ENCODE measurements at regions not wholly inside any gene's neighbourhood (a gene's known extent, or its start where the extent isn't known, plus 50 kb on each side); places are given as distances from the start of the nearest gene placed in this dataset.

DNA sequence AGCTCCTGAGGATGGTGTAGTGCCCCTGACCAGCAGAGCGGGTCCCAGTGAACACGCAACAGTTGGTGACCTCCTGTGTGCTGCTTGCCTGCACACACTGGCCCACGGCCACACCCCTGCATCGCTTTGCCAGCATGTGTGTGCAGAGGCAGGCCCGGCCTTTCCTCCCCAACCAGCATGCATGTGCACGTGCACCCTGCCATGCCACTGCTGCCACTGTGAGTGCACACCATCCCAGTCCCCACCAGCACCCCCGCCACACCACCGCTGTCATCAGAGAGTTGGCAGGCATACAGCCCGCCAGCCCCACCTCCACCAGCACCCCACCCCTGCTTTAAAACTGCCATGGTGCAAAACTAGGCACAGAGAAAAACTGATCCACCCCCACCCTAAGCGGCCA, 197.4 kb upstream of the SRD5A2 start:
- no peaks in the 10 kb centered on the region for H3K79me1 ChIP-seq (ENCODE audit: low read length)
- DNase-seq = no peak
- no peak overlapping the region for H3K9ac ChIP-seq (ENCODE audit: low read length)
- no CpG with 5 or more reads among the region's 10 CpGs for WGBS (ENCODE audit: extremely low coverage, insufficient coverage, insufficient read length)
- H3K23ac ChIP-seq (ENCODE audit: low read length) = no peak overlapping the region
- H3K36me3 ChIP-seq (ENCODE audit: control insufficient read depth in 1 of 2, insufficient read depth in 2 of 2, low read length in 2 of 2) = no peaks in the 10 kb centered on the region
- no peak overlapping the region for H3K4me2 ChIP-seq (ENCODE audit: low read length)
- H4K91ac ChIP-seq (ENCODE audit: low read depth, low read length) = no peak overlapping the region
- no peaks in the 10 kb centered on the region for H3K4me1 ChIP-seq (ENCODE audit: control insufficient read depth in 1 of 2, insufficient read depth in 2 of 2, low read length in 2 of 2)
- H3K18ac ChIP-seq (ENCODE audit: low read length) = no peak overlapping the region
- no peak overlapping the region for H2BK120ac ChIP-seq (ENCODE audit: insufficient read depth, low read length, poor library complexity)
- H3K9me3 ChIP-seq (ENCODE audit: insufficient read depth, low read depth, low read length) = peaks cover 8% of the 10 kb centered on the region
- no peaks in the 10 kb centered on the region for H3K27me3 ChIP-seq (ENCODE audit: insufficient read depth, low read length)
- H3K14ac ChIP-seq (ENCODE audit: low read length) = no peak overlapping the region
- H2BK12ac ChIP-seq (ENCODE audit: low read length) = no peak overlapping the region
- no peaks in the 10 kb centered on the region for H3K79me2 ChIP-seq (ENCODE audit: control insufficient read depth, insufficient read depth, low read length, poor library complexity)
- H2BK5ac ChIP-seq (ENCODE audit: low read depth, low read length, poor library complexity) = no peak overlapping the region
- no peak overlapping the region for H3K4me3 ChIP-seq (ENCODE audit: low read depth, low read length)
- H3K27ac ChIP-seq (ENCODE audit: low read depth, low read length) = no peak overlapping the region
- no peak overlapping the region for H2AFZ ChIP-seq (ENCODE audit: insufficient read depth, low read length, poor library complexity)
- no peak overlapping the region for H4K8ac ChIP-seq (ENCODE audit: low read depth, low read length)
- H3K4ac ChIP-seq (ENCODE audit: low read depth, low read length) = no peak overlapping the region
- H2AK5ac ChIP-seq (ENCODE audit: low read length) = no peak overlapping the region
- H4K12ac ChIP-seq (ENCODE audit: low read depth, low read length) = no peak overlapping the region

- no peak overlapping the region for H2BK5ac ChIP-seq (ENCODE audit: low read depth, low read length, poor library complexity)
- H2AK5ac ChIP-seq (ENCODE audit: low read length) = no peak overlapping the region
- H4K12ac ChIP-seq (ENCODE audit: low read depth, low read length) = no peak overlapping the region
- H3K27ac ChIP-seq (ENCODE audit: low read depth, low read length) = no peak overlapping the region
- no CpG with 5 or more reads among the region's 2 CpGs for WGBS (ENCODE audit: extremely low coverage, insufficient coverage, insufficient read length)
- no peak overlapping the region for H4K91ac ChIP-seq (ENCODE audit: low read depth, low read length)
- no peaks in the 10 kb centered on the region for H3K79me2 ChIP-seq (ENCODE audit: control insufficient read depth, insufficient read depth, low read length, poor library complexity)
- H4K8ac ChIP-seq (ENCODE audit: low read depth, low read length) = no peak overlapping the region
- no peak overlapping the region for H2BK120ac ChIP-seq (ENCODE audit: insufficient read depth, low read length, poor library complexity)
- no peak overlapping the region for H3K4me3 ChIP-seq (ENCODE audit: low read depth, low read length)
- no peak overlapping the region for H3K23ac ChIP-seq (ENCODE audit: low read length)
- H3K14ac ChIP-seq (ENCODE audit: low read length) = no peak overlapping the region
- H3K4ac ChIP-seq (ENCODE audit: low read depth, low read length) = no peak overlapping the region
- H3K36me3 ChIP-seq (ENCODE audit: control insufficient read depth in 1 of 2, insufficient read depth in 2 of 2, low read length in 2 of 2) = no peaks in the 10 kb centered on the region
- no peaks in the 10 kb centered on the region for H3K9me3 ChIP-seq (ENCODE audit: insufficient read depth, low read depth, low read length)
- no peak overlapping the region for H2AFZ ChIP-seq (ENCODE audit: insufficient read depth, low read length, poor library complexity)
- H2BK12ac ChIP-seq (ENCODE audit: low read length) = no peak overlapping the region
- no peak for DNase-seq
- no peak overlapping the region for H3K9ac ChIP-seq (ENCODE audit: low read length)
- no peaks in the 10 kb centered on the region for H3K27me3 ChIP-seq (ENCODE audit: insufficient read depth, low read length)
- H3K79me1 ChIP-seq (ENCODE audit: low read length) = no peaks in the 10 kb centered on the region
- no peak overlapping the region for H3K4me2 ChIP-seq (ENCODE audit: low read length)
- no peak overlapping the region for H3K18ac ChIP-seq (ENCODE audit: low read length)
- no peaks in the 10 kb centered on the region for H3K4me1 ChIP-seq (ENCODE audit: control insufficient read depth in 1 of 2, insufficient read depth in 2 of 2, low read length in 2 of 2)
These were observed 190.0 kb upstream of the SRD5A2 start for GRCh38 chr2:31770741-31771140.

GRCh38 chr2:31765078-31765945, 184.6 kb upstream of the SRD5A2 start:
- H4K91ac ChIP-seq (ENCODE audit: low read depth, low read length) = no peak overlapping the region
- no peaks in the 10 kb centered on the region for H3K36me3 ChIP-seq (ENCODE audit: control insufficient read depth in 1 of 2, insufficient read depth in 2 of 2, low read length in 2 of 2)
- no peak overlapping the region for H2AFZ ChIP-seq (ENCODE audit: insufficient read depth, low read length, poor library complexity)
- H3K9me3 ChIP-seq (ENCODE audit: insufficient read depth, low read depth, low read length) = no peaks in the 10 kb centered on the region
- no peak overlapping the region for H4K8ac ChIP-seq (ENCODE audit: low read depth, low read length)
- H3K9ac ChIP-seq (ENCODE audit: low read length) = no peak overlapping the region
- no peaks in the 10 kb centered on the region for H3K79me2 ChIP-seq (ENCODE audit: control insufficient read depth, insufficient read depth, low read length, poor library complexity)
- H4K12ac ChIP-seq (ENCODE audit: low read depth, low read length) = no peak overlapping the region
- no peaks in the 10 kb centered on the region for H3K79me1 ChIP-seq (ENCODE audit: low read length)
- DNase-seq = no peak
- H2AK5ac ChIP-seq (ENCODE audit: low read length) = no peak overlapping the region
- no peak overlapping the region for H3K18ac ChIP-seq (ENCODE audit: low read length)
- no peak overlapping the region for H3K4me3 ChIP-seq (ENCODE audit: low read depth, low read length)
- no peak overlapping the region for H3K4ac ChIP-seq (ENCODE audit: low read depth, low read length)
- H3K4me1 ChIP-seq (ENCODE audit: control insufficient read depth in 1 of 2, insufficient read depth in 2 of 2, low read length in 2 of 2) = no peaks in the 10 kb centered on the region
- no CpG with 5 or more reads among the region's 2 CpGs for WGBS (ENCODE audit: extremely low coverage, insufficient coverage, insufficient read length)
- H2BK5ac ChIP-seq (ENCODE audit: low read depth, low read length, poor library complexity) = no peak overlapping the region
- no peaks in the 10 kb centered on the region for H3K27me3 ChIP-seq (ENCODE audit: insufficient read depth, low read length)
- no peak overlapping the region for H2BK120ac ChIP-seq (ENCODE audit: insufficient read depth, low read length, poor library complexity)
- no peak overlapping the region for H3K27ac ChIP-seq (ENCODE audit: low read depth, low read length)
- no peak overlapping the region for H3K14ac ChIP-seq (ENCODE audit: low read length)
- no peak overlapping the region for H3K23ac ChIP-seq (ENCODE audit: low read length)
- H3K4me2 ChIP-seq (ENCODE audit: low read length) = no peak overlapping the region
- no peak overlapping the region for H2BK12ac ChIP-seq (ENCODE audit: low read length)

DNA sequence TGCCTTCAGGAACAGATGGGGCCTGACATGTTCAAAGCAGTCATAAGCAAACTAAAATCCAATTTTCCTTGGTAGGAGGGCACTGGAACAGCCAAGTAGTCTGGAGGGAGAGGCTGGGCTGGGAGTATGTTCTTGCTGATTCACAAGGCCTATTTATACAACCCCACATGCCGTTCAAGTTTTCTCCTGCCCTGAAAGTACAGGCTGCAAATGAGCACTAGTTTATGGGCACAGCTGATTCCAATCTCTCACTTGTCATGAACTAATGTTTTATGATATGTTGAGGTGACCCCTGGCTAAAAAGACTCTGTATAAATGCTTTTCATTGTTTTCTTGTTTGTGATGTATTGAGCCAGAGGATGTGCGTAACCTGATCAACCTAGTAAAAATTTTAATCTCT, 183.4 kb upstream of the SRD5A2 start:
- Histone ChIP-seq H3K9me3 (ENCODE audit: insufficient read depth, low read depth, low read length) (peaks cover 2% of the 10 kb centered on the region), H3K79me1 (ENCODE audit: low read length) (no peaks in the 10 kb centered on the region), H4K91ac (ENCODE audit: low read depth, low read length) (no peak overlapping the region), H2AFZ (ENCODE audit: insufficient read depth, low read length, poor library complexity) (no peak overlapping the region), H3K79me2 (ENCODE audit: control insufficient read depth, insufficient read depth, low read length, poor library complexity) (no peaks in the 10 kb centered on the region), H3K27ac (ENCODE audit: low read depth, low read length) (no peak overlapping the region), H3K4ac (ENCODE audit: low read depth, low read length) (no peak overlapping the region), H3K18ac (ENCODE audit: low read length) (no peak overlapping the region), H2BK5ac (ENCODE audit: low read depth, low read length, poor library complexity) (no peak overlapping the region), H2BK12ac (ENCODE audit: low read length) (no peak overlapping the region), H3K27me3 (ENCODE audit: insufficient read depth, low read length) (no peaks in the 10 kb centered on the region), H3K36me3 (ENCODE audit: control insufficient read depth in 1 of 2, insufficient read depth in 2 of 2, low read length in 2 of 2) (no peaks in the 10 kb centered on the region), H3K23ac (ENCODE audit: low read length) (no peak overlapping the region), H3K4me1 (ENCODE audit: control insufficient read depth in 1 of 2, insufficient read depth in 2 of 2, low read length in 2 of 2) (no peaks in the 10 kb centered on the region), H2AK5ac (ENCODE audit: low read length) (no peak overlapping the region), H3K9ac (ENCODE audit: low read length) (no peak overlapping the region), H3K14ac (ENCODE audit: low read length) (no peak overlapping the region), H4K8ac (ENCODE audit: low read depth, low read length) (no peak overlapping the region), H2BK120ac (ENCODE audit: insufficient read depth, low read length, poor library complexity) (no peak overlapping the region), H3K4me2 (ENCODE audit: low read length) (no peak overlapping the region), H4K12ac (ENCODE audit: low read depth, low read length) (no peak overlapping the region), H3K4me3 (ENCODE audit: low read depth, low read length) (no peak overlapping the region)
- no peak for DNase-seq
- WGBS (ENCODE audit: extremely low coverage, insufficient coverage, insufficient read length) = no CpG with 5 or more reads among the region's 2 CpGs

Data from trophoblast cell (in vitro differentiated cells and primary cell).